ENCODE measurements at regions not wholly inside any gene's neighbourhood (a gene's known extent, or its start where the extent isn't known, plus 50 kb on each side); places are given as distances from the start of the nearest gene placed in this dataset.

- TF ChIP-seq CTCF (IDR thresholded peaks at IDR 0.05; ENCODE audit: low read depth, low read length, missing control alignments), result no peak
- DNase-seq (ENCODE audit: extremely low read depth, low read depth), result no peak
- no peak overlapping the region for H3K4me3 ChIP-seq (replicated peaks; ENCODE audit: low read depth, low read length)
These were observed 51.9 kb upstream of the FAM180A start for GRCh38 chr7:135800560-135800959.

GRCh38 chr7:135799881-135800280 lies 51.3 kb upstream of the FAM180A start:
- TF ChIP-seq CTCF (IDR thresholded peaks at IDR 0.05; ENCODE audit: low read depth, low read length, missing control alignments), result no peak
- no peak for DNase-seq (ENCODE audit: extremely low read depth, low read depth)
- no peak overlapping the region for H3K4me3 ChIP-seq (replicated peaks; ENCODE audit: low read depth, low read length)

Measured in HFF-Myc (cell line).